Endothelial cell of umbilical vein (primary cell): ENCODE measurements at regions not wholly inside any gene's neighbourhood (a gene's known extent, or its start where the extent isn't known, plus 50 kb on each side); places are given as distances from the start of the nearest gene placed in this dataset.

ENCODE experiments used
- BruUV-seq: library from RNA; stranded (reverse); fragments of 400-500 nt; replicated peaks from 2 replicates; lab custom pipeline; 2021; lab: Mats Ljungman, UMichigan
- CTCF ChIA-PET: fragments of 300-600, 350-600 bp; sonication (Branson Sonifier 250); formaldehyde crosslinking; loops from one replicate; lab custom pipeline; 2021; ENCODE audit warnings: antibody characterized with exemption, inconsistent platforms; lab: Charles Lee
- POLR2A ChIA-PET: fragments of 300-600, 350-600 bp; sonication (Branson Sonifier 250); formaldehyde crosslinking; loops from one replicate; lab custom pipeline; 2021; ENCODE audit warnings: antibody characterized with exemption, inconsistent platforms; lab: Charles Lee
- DNase-seq: peaks from one replicate; pipeline ENCODE4 v3.0.0-alpha.2; 2011; ENCODE audit warnings: low read depth, low spot score
- FAIRE-seq: peaks from 2 replicates; lab custom pipeline; 2011; peaks lifted over from hg19 to GRCh38; lab: Jason Lieb, UNC
- H2AFZ ChIP-seq: 2 replicates; pipeline ENCODE4 v1.6.0; 2012; ENCODE audit warnings: low read depth, low read length, control low read depth, inconsistent platforms
- H3K27ac ChIP-seq: 2 replicates; pipeline ENCODE4 v1.5.1; 2011; ENCODE audit warnings: low read depth, mild to moderate bottlenecking, control low read depth, low read length, moderate library complexity; ENCODE audit not compliant: insufficient read depth
- H3K27me3 ChIP-seq, 2 experiments: 2 replicates each; pipeline versions ENCODE4 v1.6.0 to v1.6.1; 2011; ENCODE audit warnings: low read length in 2 of 2, mixed read lengths in 1 of 2; ENCODE audit not compliant: control insufficient read depth in 2 of 2, insufficient read depth in 2 of 2
- H3K36me3 ChIP-seq, 2 experiments: 2 replicates in 1 of 2; 3 replicates in 1 of 2; pipeline ENCODE4 v1.5.1; 2011; ENCODE audit warnings: low read length in 2 of 2, mild to moderate bottlenecking in 1 of 2, moderate library complexity in 1 of 2; ENCODE audit not compliant: control insufficient read depth in 2 of 2, insufficient read depth in 2 of 2; ENCODE audit errors: extremely low read depth in 1 of 2
- H3K4me1 ChIP-seq: 3 replicates; pipeline ENCODE4 v1.5.1; 2011; ENCODE audit warnings: mild to moderate bottlenecking, low read length; ENCODE audit not compliant: control insufficient read depth, insufficient read depth; ENCODE audit errors: extremely low read depth
- H3K4me2 ChIP-seq: 2 replicates; pipeline ENCODE4 v1.6.1; 2011; ENCODE audit warnings: low read length, control low read depth, mixed read lengths; ENCODE audit not compliant: insufficient read depth
- H3K4me3 ChIP-seq, 3 experiments: fragments of 200-600 bp in 1 of 3; sonication (generic), shearing (Covaris generic) in 1 of 3; replicated peaks in 1 of 3; 2 replicates each; pipeline ENCODE4 v1.5.1; 2011 to 2016; ENCODE audit warnings: control low read depth in 3 of 3, low read length in 3 of 3, mild to moderate bottlenecking in 2 of 3, inconsistent platforms in 1 of 3, low read depth in 1 of 3, moderate library complexity in 1 of 3; ENCODE audit not compliant: insufficient read depth in 1 of 3
- H3K79me2 ChIP-seq: 2 replicates; pipeline ENCODE4 v1.6.0; 2012; ENCODE audit warnings: low read length, inconsistent platforms; ENCODE audit not compliant: control insufficient read depth, insufficient read depth
- H3K9ac ChIP-seq: replicated peaks from 2 replicates; pipeline ENCODE3; 2011; ENCODE audit warnings: low read length, control low read depth; ENCODE audit not compliant: insufficient read depth; ENCODE audit errors: extremely low read depth
- H3K9me1 ChIP-seq: replicated peaks from 3 replicates; pipeline ENCODE4 v1.6.0; 2011; ENCODE audit warnings: mild to moderate bottlenecking, low read length; ENCODE audit not compliant: control insufficient read depth, insufficient read depth; ENCODE audit errors: extremely low read depth
- H3K9me3 ChIP-seq: replicated peaks from 2 replicates; pipeline ENCODE4 v1.5.1; 2012; ENCODE audit warnings: low read length, inconsistent platforms; ENCODE audit not compliant: control insufficient read depth, insufficient read depth
- H4K20me1 ChIP-seq: replicated peaks from 2 replicates; pipeline ENCODE3; 2011; ENCODE audit warnings: mild to moderate bottlenecking, low read length; ENCODE audit not compliant: control insufficient read depth, insufficient read depth; ENCODE audit errors: extremely low read depth
- EZH2 ChIP-seq: IDR thresholded peaks from 2 replicates; pipeline ENCODE4 v1.6.1; 2012; ENCODE audit warnings: borderline replicate concordance, low read depth, mild to moderate bottlenecking, moderate library complexity, low read length, inconsistent platforms; ENCODE audit not compliant: severe bottlenecking
- FOS ChIP-seq: IDR thresholded peaks from 2 replicates; pipeline ENCODE4 v1.6.1; 2011; ENCODE audit warnings: mild to moderate bottlenecking, low read length, moderate library complexity, borderline replicate concordance; ENCODE audit not compliant: insufficient read depth
- dilution Hi-C: fragments of 300-500 bp; cut with MboI; formaldehyde crosslinking; loops from one replicate; pipeline ENCODE4 v1.15.0; 2019; ENCODE audit warnings: low sequenced_read_pairs; ENCODE audit not compliant: extremely low pct_ligation_motif_present
- intact Hi-C: fragments of 100-400 bp; cut with micrococcal nuclease; formaldehyde crosslinking; loops from one replicate; pipeline ENCODE4 v1.10.0; 2022
- TF ChIP-seq, protein P1 (sequence below), 2 donors: IDR thresholded peaks; 1 replicate in 1 of 2; 2 replicates in 1 of 2; pipeline ENCODE4 v1.5.1; 2011; ENCODE audit warnings: low read length in 2 of 2, mild to moderate bottlenecking in 2 of 2, moderate library complexity in 2 of 2, control low read depth in 1 of 2, inconsistent platforms in 1 of 2, low read depth in 1 of 2; ENCODE audit not compliant: insufficient read depth in 1 of 2; ENCODE audit errors: extremely low read depth in 1 of 2
- TF ChIP-seq, protein P2 (sequence below): IDR thresholded peaks from 2 replicates; pipeline ENCODE4 v1.6.1; 2011; ENCODE audit not compliant: insufficient read depth, insufficient read length

DNA sequence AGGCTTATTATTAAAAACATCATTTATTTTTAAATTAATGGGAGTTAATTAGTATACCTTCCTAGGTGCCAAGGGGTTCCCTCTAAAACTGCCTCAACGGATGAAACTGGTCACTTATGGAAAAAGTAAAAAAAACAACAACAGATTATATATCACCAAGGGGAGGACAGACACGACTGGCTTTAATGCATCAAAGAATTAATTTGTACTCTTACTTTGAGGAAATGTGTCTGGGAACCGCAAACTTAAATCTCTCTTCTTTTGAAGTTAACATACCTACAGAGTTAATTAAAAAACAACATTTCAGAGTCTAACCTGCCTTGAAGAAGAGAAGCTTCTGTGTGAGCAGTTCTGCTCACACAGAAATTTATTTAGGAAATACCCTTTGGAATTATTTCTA, 354.6 kb downstream of the LRRC70 start:
- no peaks in the 10 kb centered on the region for H3K9me3 ChIP-seq
- H3K27me3 ChIP-seq: no peaks in the 10 kb centered on the region
- no peak overlapping the region for H3K4me3 ChIP-seq
- H4K20me1 ChIP-seq: no peaks in the 10 kb centered on the region
- dilution Hi-C loops: no loop called here
- H3K9ac ChIP-seq: no peak overlapping the region
- ChIA-PET POLR2A (no interaction called here), CTCF (interaction anchor here (1.3 kb wide), 1 partner anchor 9 kb away, joined by 3 read pairs; no protein-coding TSS in a partner anchor)
- no TSS peak for BruUV-seq
- H3K4me1 ChIP-seq: peaks cover under 1% of the 10 kb centered on the region
- H3K79me2 ChIP-seq: no peaks in the 10 kb centered on the region
- no peak overlapping the region for H2AFZ ChIP-seq
- FAIRE-seq: no peak
- H3K36me3 ChIP-seq: no peaks in the 10 kb centered on the region
- H3K27ac ChIP-seq: no peak overlapping the region
- intact Hi-C loops: no loop called here
- TF ChIP-seq, protein P1, sequence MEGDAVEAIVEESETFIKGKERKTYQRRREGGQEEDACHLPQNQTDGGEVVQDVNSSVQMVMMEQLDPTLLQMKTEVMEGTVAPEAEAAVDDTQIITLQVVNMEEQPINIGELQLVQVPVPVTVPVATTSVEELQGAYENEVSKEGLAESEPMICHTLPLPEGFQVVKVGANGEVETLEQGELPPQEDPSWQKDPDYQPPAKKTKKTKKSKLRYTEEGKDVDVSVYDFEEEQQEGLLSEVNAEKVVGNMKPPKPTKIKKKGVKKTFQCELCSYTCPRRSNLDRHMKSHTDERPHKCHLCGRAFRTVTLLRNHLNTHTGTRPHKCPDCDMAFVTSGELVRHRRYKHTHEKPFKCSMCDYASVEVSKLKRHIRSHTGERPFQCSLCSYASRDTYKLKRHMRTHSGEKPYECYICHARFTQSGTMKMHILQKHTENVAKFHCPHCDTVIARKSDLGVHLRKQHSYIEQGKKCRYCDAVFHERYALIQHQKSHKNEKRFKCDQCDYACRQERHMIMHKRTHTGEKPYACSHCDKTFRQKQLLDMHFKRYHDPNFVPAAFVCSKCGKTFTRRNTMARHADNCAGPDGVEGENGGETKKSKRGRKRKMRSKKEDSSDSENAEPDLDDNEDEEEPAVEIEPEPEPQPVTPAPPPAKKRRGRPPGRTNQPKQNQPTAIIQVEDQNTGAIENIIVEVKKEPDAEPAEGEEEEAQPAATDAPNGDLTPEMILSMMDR (IDR thresholded peaks at IDR 0.05; ENCODE audit: extremely low read depth in 1 of 2, insufficient read depth in 1 of 2, low read depth in 1 of 2, low read length in 2 of 2): no peak
- TF ChIP-seq FOS (no peak), EZH2 (no peak)
- TF ChIP-seq, protein P2, sequence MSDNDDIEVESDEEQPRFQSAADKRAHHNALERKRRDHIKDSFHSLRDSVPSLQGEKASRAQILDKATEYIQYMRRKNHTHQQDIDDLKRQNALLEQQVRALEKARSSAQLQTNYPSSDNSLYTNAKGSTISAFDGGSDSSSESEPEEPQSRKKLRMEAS: no peak
- no peak overlapping the region for H3K4me2 ChIP-seq
- no peak for DNase-seq
- H3K9me1 ChIP-seq: no peaks in the 10 kb centered on the region
